ENCODE measurements at regions not wholly inside any gene's neighbourhood (a gene's known extent, or its start where the extent isn't known, plus 50 kb on each side); places are given as distances from the start of the nearest gene placed in this dataset.
A peak's percentile ranks its signal among the peaks of the same experiment; 100 is the strongest.

DNA sequence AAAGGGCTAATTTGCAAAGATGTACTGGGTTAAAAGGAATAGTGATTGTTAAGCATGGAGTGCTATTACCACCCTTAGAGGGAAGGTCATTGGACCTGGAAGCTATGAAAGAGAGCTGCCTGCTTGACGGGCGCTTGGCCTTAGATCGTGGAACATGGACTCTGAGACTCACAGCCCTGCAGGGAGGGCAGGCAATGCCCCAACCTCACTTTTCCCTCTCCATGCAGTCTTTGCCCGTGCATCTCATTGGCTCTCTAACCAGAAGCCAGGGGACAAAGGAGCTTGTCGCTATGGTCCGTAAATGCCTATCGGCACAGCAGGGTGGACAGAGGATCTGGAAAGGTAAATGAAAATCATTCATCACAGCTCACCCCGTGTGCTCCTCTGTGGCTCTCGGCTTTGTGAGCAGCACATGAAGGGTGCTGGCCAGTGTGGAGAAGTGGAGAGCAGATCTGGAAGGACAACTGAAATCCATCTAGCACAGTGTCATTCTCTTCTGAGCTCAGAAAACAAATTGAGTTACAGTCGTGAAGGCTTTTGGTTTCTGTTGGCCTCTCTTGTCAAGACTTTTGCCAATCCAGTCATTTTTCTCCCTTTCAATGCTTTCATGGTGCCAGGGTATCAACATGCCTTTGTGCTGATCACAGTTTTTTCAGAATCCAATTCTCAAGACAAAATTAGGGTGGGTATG lies 186.2 kb downstream of the SNX18 start:
- intact Hi-C loops (cut with DNase I), result no loop called here
- Histone ChIP-seq H3K27ac (replicated peaks in 1 of 4) (peak overlapping the region in 2 of 4 donors; percentile 22 to 32), H3K9me3 (no peaks in the 10 kb centered on the region), H3K4me1 (peaks cover 18 to 32% (median 27%) of the 10 kb centered on the region in 4 donors), H3K4me3 (no peak overlapping the region), H3K27me3 (no peaks in the 10 kb centered on the region), H3K36me3 (no peaks in the 10 kb centered on the region)
- 63% methylated on average over 10 of the region's 10 CpGs for WGBS
- TF ChIP-seq POLR2AphosphoS5 (IDR thresholded peaks at IDR 0.05) (no peak), POLR2A (IDR thresholded peaks at IDR 0.05; ENCODE audit: low read depth) (no peak), EP300 (IDR thresholded peaks at IDR 0.05) (no peak)
- TF ChIP-seq, protein P1, sequence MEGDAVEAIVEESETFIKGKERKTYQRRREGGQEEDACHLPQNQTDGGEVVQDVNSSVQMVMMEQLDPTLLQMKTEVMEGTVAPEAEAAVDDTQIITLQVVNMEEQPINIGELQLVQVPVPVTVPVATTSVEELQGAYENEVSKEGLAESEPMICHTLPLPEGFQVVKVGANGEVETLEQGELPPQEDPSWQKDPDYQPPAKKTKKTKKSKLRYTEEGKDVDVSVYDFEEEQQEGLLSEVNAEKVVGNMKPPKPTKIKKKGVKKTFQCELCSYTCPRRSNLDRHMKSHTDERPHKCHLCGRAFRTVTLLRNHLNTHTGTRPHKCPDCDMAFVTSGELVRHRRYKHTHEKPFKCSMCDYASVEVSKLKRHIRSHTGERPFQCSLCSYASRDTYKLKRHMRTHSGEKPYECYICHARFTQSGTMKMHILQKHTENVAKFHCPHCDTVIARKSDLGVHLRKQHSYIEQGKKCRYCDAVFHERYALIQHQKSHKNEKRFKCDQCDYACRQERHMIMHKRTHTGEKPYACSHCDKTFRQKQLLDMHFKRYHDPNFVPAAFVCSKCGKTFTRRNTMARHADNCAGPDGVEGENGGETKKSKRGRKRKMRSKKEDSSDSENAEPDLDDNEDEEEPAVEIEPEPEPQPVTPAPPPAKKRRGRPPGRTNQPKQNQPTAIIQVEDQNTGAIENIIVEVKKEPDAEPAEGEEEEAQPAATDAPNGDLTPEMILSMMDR (IDR thresholded peaks at IDR 0.05), result no peak
- peak; percentile 86 for DNase-seq (ENCODE audit: extremely low spot score)

DNA sequence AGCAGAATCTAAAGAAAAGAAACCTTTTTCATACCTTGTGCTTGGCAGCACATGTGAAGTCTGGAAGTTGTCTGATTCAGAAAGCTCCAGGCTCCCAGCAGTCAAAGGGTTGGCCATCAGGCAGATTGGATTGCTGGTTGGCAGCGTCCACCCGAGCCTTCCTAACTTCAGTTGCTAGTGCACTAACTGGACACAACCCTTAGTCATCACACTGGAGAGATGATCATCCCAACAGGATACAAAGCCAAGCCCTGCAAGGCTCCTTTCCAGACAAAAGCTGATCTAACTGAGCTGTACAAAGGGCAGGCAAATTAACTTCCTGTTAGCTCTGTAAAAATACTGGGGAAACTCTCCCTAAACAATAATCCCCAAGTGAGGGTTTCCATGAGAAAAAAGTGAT lies 185.6 kb downstream of the SNX18 start:
- DNase-seq (ENCODE audit: extremely low spot score), result peak; percentile 92
- Histone ChIP-seq H3K27ac (replicated peaks in 1 of 4) (peak overlapping the region in 2 of 4 donors; percentile 22 to 32), H3K27me3 (no peaks in the 10 kb centered on the region)

GRCh38 chr5:54702470-54702869 lies 184.9 kb downstream of the SNX18 start:
- DNase-seq (ENCODE audit: extremely low spot score), result no peak
- Histone ChIP-seq H3K4me3 (no peak overlapping the region), H3K4me1 (peaks cover 21 to 33% (median 28%) of the 10 kb centered on the region in 4 donors), H3K27ac (replicated peaks in 1 of 4) (no peak overlapping the region), H3K9me3 (no peaks in the 10 kb centered on the region), H3K27me3 (no peaks in the 10 kb centered on the region), H3K36me3 (no peaks in the 10 kb centered on the region)
- WGBS, result 79% methylated on average over 1 of the region's 1 CpG
- intact Hi-C loops (cut with DNase I), result no loop called here
- no peak for TF ChIP-seq POLR2A (IDR thresholded peaks at IDR 0.05; ENCODE audit: low read depth)
- TF ChIP-seq POLR2AphosphoS5 (IDR thresholded peaks at IDR 0.05), result no peak
- TF ChIP-seq, protein P1 (IDR thresholded peaks at IDR 0.05), result no peak
- no peak for TF ChIP-seq EP300 (IDR thresholded peaks at IDR 0.05)

More for the DNA sequence above, 185.6 kb downstream of the SNX18 start:
- no peaks in the 10 kb centered on the region for H3K9me3 ChIP-seq
- intact Hi-C loops (cut with DNase I), result no loop called here
- no peaks in the 10 kb centered on the region for H3K36me3 ChIP-seq
- 28% methylated on average over 2 of the region's 2 CpGs for WGBS
- H3K4me1 ChIP-seq, result peaks cover 18 to 32% (median 27%) of the 10 kb centered on the region in 4 donors
- TF ChIP-seq POLR2AphosphoS5 (IDR thresholded peaks at IDR 0.05), result no peak
- TF ChIP-seq EP300 (IDR thresholded peaks at IDR 0.05), result no peak
- TF ChIP-seq, protein P1 (IDR thresholded peaks at IDR 0.05), result no peak
- no peak for TF ChIP-seq POLR2A (IDR thresholded peaks at IDR 0.05; ENCODE audit: low read depth)
- H3K4me3 ChIP-seq, result no peak overlapping the region

GRCh38 chr5:54700986-54701578 lies 183.5 kb downstream of the SNX18 start:
- H3K4me3 ChIP-seq, result no peak overlapping the region
- peaks cover 33 to 47% (median 37%) of the 10 kb centered on the region in 4 donors for H3K4me1 ChIP-seq
- TF ChIP-seq, protein P1 (IDR thresholded peaks at IDR 0.05), result no peak
- peak; percentile 53 to 78 for TF ChIP-seq POLR2AphosphoS5 (IDR thresholded peaks at IDR 0.05)
- TF ChIP-seq EP300 (IDR thresholded peaks at IDR 0.05), result no peak
- no peak for TF ChIP-seq POLR2A (IDR thresholded peaks at IDR 0.05; ENCODE audit: low read depth)
- H3K36me3 ChIP-seq, result no peaks in the 10 kb centered on the region
- H3K27me3 ChIP-seq, result no peaks in the 10 kb centered on the region
- no peaks in the 10 kb centered on the region for H3K9me3 ChIP-seq
- WGBS, result 81% methylated on average over 5 of the region's 5 CpGs
- H3K27ac ChIP-seq (replicated peaks in 1 of 4), result peak overlapping the region in 1 of 4 donors; percentile 26
- DNase-seq (ENCODE audit: extremely low spot score), result peak; percentile 91
- intact Hi-C loops (cut with DNase I), result no loop called here

Data from esophagus muscularis mucosa (tissue), 4 donors.